ENCODE measurements at regions not wholly inside any gene's neighbourhood (a gene's known extent, or its start where the extent isn't known, plus 50 kb on each side); places are given as distances from the start of the nearest gene placed in this dataset.

DNA sequence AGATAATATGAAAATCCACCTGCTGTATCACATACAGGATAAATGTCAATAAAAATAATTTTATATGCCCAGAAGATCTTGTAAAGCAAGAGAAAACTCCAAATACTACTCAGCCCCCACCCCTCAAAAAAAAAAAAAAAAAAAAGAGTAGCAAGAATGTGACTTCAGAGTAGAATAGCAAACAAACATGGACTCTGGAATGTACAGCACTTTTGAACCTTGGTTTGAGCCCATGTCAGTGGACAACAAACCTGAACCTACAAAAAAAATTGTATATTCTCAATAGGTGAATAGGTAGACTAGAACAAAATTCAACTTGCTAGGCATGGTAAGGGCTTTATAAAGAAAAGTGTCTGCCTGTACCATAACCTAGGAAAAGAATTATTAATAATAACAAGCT is 428.0 kb downstream of the SLITRK6 start:
- no peak for DNase-seq

DNA sequence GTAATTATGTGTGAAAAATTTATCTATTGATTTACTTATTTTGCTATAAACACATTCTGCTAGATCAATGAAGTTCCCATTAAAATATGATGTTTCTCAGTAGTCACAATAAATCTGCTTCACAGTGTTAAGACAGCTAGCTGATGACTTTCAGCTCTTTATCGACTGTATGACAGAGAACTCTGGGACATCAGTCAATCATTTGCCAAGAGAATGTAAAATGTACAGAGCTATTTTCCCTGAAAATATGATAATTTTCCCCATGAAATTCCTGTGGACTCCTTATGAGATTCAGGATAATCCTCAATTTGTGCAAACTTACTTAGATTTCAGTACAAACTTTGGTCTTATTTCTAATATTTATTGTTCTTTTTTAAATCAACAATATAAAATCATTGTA is 430.5 kb downstream of the SLITRK6 start:
- no peak for DNase-seq

DNA sequence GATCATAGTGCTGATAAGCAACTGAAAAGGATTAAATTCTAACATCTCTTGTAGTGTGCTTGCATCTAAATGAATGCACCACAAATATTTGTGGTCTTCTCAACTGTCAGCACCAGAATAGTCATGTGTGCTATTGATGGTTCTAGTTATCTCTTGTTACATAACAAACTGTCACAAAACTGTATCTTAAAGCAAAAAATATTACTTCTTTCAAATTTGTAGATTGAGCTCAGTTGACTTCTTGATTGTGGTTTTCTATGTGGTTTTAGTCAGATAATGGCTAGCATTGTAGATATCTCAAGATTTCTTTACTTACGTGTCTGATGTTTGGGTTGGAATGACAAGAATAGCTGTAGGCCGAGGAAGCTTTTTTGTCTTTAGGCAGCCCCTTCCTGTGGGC is 431.3 kb downstream of the SLITRK6 start:
- no peak for DNase-seq

- DNase-seq = no peak
These were observed 432.3 kb downstream of the SLITRK6 start for GRCh38 chr13:85366759-85367417.

DNA sequence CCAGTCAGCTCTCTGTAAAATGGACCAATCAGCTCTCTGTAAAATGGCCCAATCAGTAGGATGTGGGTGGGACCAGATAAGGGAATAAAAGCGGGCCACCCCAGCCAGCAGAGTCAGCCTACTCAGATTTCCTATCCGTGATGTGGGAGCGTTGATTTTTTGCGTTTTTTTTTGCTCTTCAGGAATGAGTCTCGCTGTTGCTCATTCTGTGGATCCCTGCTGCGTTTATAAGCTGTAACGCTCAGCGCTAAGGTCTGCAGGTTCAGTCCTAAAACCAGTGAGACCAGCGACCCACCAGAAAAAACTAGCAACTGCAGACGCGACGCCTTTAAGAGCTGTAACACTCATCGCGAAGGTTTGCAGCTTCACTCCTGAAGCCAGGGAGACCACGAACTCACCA is 435.7 kb downstream of the SLITRK6 start:
- DNase-seq = no peak

GRCh38 chr13:85362980-85363379 is 436.2 kb downstream of the SLITRK6 start:
- DNase-seq = no peak

GRCh38 chr13:85347251-85347650 is 452.0 kb downstream of the SLITRK6 start:
- DNase-seq = no peak

DNA sequence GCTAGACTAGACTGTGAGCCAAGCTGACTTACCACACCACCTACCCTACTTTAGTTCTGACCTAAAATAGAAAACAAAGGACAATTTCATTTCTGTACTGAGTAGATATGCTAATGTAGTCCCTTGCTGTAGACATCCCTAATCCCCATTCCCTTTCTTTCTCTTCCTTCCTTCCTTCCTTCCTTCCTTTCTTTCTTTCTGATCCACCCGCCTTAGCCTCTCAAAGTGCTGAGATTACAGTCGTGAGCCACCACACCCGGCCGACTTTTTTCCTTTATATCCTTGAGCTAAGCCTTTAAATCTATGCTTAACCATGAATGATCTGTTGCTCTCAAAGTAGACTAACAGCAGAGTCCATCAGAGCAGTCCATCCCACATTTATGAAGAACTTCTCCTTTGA is 465.0 kb downstream of the SLITRK6 start:
- no peak for DNase-seq

DNA sequence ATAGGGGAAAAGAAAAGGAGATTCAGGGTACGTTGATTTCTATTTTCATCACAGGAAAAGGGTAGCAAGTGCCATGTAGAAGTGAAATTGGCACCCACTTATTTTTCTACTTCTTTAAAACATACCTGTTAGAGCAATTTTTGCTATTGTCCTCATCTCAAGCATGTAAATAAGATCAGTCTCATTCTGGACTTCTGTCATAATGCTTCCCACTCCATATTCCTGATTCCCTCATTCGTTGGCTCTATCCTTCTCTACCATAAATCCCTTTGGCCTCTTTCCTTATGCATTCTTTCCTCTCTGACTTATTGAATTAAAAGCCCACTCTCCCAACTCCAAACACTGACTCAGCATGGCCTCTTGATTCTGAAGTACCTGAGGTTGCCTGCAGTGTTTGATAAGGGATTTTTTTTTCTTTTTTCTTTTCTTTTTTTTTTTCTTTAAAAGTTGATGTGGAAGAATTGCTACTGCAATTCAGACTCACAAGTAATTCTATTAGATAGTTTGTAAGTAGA is 465.7 kb downstream of the SLITRK6 start:
- DNase-seq = no peak

GRCh38 chr13:85332615-85333014 is 466.6 kb downstream of the SLITRK6 start:
- DNase-seq = no peak

GRCh38 chr13:85321734-85322133 is 477.5 kb downstream of the SLITRK6 start:
- DNase-seq = no peak

DNA sequence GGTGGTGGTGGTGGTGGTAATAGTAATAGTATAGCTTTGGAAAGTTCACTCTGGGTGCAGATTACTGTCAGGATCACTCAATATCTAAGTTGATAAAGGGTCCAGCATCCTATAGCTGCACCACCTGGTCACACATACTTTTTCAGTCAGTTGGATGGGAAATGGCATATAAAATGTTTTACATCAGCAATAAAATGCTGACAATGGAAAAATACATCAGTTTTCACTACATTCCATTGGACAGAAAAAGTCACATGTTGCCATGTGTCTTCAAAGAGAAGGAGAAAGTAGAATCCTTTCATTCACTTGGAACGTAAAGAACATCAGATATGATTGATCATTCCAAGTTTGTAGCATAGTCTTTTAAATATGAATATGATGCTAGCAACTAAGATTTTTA is 481.4 kb downstream of the SLITRK6 start:
- no peak for DNase-seq

DNA sequence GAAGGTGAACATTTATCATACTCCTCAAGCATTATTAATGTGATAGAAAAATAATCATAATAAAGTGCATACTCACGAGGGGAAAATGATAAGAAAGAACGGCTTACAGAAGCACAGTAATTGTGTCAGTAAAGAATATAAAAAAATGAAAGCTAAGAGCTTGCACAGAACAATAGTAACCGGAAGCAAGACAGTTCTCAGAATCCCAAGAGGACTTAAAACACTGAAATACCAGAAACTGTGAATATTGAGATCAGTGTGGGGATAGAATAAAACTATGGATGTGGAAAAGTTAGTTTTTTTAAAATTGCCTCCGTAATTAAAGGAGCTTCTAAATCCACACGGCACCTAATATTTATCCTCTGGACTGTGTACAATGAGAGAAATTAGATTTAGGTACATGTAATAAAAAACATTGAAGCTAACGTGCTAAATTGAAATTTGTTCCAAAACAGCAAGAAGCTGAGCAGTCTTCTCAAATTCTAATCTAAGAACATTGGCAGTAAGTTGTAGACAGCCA is 482.7 kb downstream of the SLITRK6 start:
- DNase-seq = no peak

DNA sequence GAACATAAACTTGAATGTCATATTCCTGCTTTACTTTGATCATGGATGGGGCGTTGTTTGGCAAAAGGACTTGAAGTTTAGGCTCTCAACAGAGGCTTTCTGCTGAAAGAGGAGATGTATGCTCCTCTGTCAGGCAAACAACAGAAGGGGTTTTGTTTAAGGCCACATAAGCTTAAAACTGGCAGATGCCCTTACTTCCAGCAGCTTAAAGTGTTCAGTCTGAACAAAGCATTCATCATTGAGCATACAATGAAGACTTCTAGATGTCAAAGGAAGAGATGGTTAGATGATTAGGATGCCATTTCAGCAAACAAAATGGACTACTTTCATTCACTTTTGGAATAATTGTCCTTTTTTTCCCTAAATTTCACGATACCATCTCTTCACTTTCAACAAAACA is 484.5 kb downstream of the SLITRK6 start:
- no peak for DNase-seq

GRCh38 chr13:85313761-85314503 is 485.3 kb downstream of the SLITRK6 start:
- no peak for DNase-seq

GRCh38 chr13:85312071-85312470 is 487.1 kb downstream of the SLITRK6 start:
- DNase-seq = no peak

- no peak for DNase-seq
These were observed 495.6 kb downstream of the SLITRK6 start for GRCh38 chr13:85303630-85304029.

DNA sequence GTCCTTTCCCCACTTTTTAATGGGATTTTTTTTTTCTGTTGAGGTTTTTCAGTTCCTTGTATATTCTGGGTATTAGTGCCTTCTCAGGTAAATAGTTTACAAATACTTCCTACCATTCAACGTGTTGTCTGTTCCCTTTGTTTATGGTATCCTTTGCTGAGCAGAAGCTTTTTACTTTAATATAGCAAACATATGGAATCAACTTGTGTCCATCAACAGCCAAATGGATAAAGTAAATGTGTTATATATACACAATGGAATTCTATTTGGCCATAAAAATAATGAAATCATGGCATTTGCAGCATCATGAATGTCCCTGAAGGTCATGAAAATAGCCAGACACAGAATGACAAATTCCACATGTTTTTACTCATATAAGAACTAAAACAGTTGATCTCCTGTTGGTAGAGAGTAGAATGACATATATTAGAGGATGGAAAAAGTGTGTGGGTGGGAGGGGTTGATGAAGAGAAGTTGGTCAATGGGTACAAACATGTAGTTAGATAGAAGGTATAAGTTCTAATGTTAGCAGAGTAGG is 500.8 kb downstream of the SLITRK6 start:
- no peak for DNase-seq

DNA sequence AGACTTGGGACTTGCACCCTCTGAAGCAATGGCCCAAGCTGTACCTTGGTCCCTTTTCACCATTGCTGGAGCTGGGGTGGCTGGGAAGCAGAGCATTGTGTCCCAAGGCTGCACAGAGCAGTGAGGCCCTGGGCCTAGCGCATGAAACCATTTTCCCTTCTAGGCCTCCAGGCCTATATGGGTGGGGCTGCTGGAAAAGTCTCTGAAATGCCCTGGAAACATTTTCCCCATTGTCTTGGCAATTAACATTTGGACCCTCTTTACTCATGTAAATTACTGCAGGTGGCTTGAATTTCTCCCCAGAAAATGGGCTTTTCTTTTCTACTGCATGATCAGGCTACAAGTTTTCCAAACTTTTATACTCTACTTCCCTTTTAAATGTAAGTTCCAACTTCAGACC is 510.5 kb downstream of the SLITRK6 start:
- no peak for DNase-seq

- no peak for DNase-seq
These were observed 511.7 kb downstream of the SLITRK6 start for GRCh38 chr13:85287528-85287927.

DNA sequence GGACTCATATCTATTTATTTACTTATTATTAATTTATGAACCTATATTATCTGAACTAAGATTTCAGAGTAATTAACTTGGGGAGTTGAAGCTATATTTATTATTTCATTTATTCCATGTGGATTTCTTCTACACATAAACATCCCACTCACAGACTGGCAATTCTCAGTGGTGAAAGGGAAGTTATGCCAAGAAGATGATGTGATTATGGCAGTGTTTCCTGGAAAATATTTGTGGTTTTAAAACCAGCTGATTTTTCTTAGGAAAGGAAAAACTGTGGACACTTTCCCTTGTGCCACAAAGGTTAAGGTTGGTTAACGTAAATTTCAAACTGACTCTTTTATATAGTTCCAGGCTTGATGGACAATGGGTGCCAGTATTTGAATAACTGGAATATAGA is 513.1 kb downstream of the SLITRK6 start:
- no peak for DNase-seq

GRCh38 chr13:85284349-85284748 is 514.9 kb downstream of the SLITRK6 start:
- no peak for DNase-seq

GRCh38 chr13:85283408-85283807 is 515.8 kb downstream of the SLITRK6 start:
- DNase-seq = no peak

GRCh38 chr13:85282876-85283275 is 516.3 kb downstream of the SLITRK6 start:
- no peak for DNase-seq

All from KG1 (cell line).